ENCODE measurements at regions not wholly inside any gene's neighbourhood (a gene's known extent, or its start where the extent isn't known, plus 50 kb on each side); places are given as distances from the start of the nearest gene placed in this dataset.

DNA sequence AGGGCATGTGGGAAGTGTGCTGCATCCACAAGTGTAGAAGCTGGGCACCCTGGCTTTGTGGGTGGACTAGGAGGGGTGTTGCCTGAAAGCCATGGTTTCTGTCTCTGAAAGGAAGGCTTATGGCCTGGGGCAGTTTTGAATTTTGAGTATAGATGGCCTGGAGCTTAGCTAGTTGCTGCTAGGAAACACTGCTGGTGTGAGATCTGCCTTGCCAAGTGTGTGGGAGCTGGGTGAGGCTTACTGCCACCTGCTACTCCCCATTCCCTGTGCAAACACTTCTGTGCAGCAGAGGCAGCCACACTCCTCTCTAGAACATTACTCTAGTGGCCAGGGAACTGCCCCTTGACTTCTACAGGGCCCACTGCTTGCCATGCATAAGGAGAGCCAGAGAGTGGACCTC, 831.7 kb upstream of the LRRTM1 start:
- TF ChIP-seq, protein P1, sequence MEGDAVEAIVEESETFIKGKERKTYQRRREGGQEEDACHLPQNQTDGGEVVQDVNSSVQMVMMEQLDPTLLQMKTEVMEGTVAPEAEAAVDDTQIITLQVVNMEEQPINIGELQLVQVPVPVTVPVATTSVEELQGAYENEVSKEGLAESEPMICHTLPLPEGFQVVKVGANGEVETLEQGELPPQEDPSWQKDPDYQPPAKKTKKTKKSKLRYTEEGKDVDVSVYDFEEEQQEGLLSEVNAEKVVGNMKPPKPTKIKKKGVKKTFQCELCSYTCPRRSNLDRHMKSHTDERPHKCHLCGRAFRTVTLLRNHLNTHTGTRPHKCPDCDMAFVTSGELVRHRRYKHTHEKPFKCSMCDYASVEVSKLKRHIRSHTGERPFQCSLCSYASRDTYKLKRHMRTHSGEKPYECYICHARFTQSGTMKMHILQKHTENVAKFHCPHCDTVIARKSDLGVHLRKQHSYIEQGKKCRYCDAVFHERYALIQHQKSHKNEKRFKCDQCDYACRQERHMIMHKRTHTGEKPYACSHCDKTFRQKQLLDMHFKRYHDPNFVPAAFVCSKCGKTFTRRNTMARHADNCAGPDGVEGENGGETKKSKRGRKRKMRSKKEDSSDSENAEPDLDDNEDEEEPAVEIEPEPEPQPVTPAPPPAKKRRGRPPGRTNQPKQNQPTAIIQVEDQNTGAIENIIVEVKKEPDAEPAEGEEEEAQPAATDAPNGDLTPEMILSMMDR (IDR thresholded peaks at IDR 0.05; ENCODE audit: control extremely low read depth, extremely low read depth, low read depth, missing control alignments) = no peak
- POLR2A ChIA-PET = no interaction called here
- CTCF ChIA-PET = interaction anchor here (1.6 kb wide), 1 partner anchor 45 kb away, joined by 3 read pairs; no protein-coding TSS in a partner anchor
- DNase-seq (ENCODE audit: extremely low spot score) = no peak

DNA sequence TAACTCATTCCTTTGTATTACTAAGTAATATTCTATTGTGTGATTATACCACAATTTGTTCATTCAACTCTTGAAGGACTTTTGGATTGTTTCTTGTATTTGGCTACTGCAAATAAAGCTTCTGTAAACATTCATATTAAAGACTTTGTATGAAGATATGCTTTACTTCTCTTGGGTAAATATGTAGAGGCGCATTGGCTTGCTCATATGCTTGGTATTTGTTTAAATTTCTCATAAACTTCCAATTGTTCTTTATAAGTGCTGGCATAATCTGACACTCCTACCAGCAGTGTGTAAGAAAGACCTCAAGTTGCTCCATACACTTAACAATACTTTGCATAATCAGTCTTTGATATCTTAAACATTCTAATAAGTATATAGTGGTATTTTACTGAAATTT, 792.8 kb upstream of the LRRTM1 start:
- DNase-seq (ENCODE audit: extremely low spot score) = no peak
- TF ChIP-seq, protein P1 (IDR thresholded peaks at IDR 0.05; ENCODE audit: control extremely low read depth, extremely low read depth, low read depth, missing control alignments) = no peak
- ChIA-PET CTCF (no interaction called here), POLR2A (no interaction called here)

DNA sequence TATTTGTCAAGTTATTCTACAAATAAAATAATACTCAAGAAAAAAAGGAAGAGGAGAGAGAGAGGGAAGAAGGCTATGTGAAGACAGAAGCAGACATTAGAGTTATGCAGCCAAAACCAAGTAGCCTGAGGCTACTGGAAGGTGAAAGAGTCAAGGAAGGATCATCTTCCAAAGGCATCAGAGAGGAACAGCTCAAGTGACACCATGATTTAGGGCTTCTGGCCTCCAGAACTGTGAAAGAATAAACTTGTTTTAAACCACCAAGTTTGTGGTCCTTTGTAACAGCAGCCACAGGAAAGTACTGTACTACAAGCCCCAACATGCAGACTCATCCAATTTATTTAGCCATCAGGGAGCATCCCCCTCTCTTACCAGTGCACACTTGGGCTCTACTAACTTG, 788.5 kb upstream of the LRRTM1 start:
- TF ChIP-seq, protein P1 (IDR thresholded peaks at IDR 0.05; ENCODE audit: control extremely low read depth, extremely low read depth, low read depth, missing control alignments) = no peak
- ChIA-PET POLR2A (no interaction called here), CTCF (interaction anchor here (1.2 to 1.7 kb wide), 2 partner anchors 9 to 19 kb away, joined by 3 to 4 read pairs; no protein-coding TSS in a partner anchor)
- DNase-seq (ENCODE audit: extremely low spot score) = no peak

DNA sequence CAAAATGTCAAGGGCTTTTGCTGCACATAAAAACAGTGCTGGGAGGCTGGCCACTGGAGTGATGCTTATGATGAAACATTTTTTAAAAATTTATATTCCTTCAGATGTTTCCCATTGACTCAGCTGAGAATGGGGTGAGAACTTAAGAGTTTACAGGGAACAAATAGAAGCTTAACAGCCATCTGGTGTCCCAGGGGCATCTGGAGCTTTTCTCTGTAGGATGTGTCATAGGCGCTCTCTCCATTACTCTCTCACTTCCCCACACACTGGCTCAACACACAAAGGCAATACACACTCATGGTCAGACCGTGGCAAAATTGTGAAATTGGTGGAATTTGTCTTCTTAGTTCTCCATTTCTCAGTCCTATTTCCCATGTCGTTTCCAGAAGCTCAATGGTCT, 783.1 kb upstream of the LRRTM1 start:
- POLR2A ChIA-PET = no interaction called here
- no peak for DNase-seq (ENCODE audit: extremely low spot score)
- CTCF ChIA-PET = interaction anchor here (1.1 to 1.3 kb wide), 2 partner anchors 10 to 18 kb away, joined by 3 read pairs; no protein-coding TSS in a partner anchor
- TF ChIP-seq, protein P1 (IDR thresholded peaks at IDR 0.05; ENCODE audit: control extremely low read depth, extremely low read depth, low read depth, missing control alignments) = no peak

DNA sequence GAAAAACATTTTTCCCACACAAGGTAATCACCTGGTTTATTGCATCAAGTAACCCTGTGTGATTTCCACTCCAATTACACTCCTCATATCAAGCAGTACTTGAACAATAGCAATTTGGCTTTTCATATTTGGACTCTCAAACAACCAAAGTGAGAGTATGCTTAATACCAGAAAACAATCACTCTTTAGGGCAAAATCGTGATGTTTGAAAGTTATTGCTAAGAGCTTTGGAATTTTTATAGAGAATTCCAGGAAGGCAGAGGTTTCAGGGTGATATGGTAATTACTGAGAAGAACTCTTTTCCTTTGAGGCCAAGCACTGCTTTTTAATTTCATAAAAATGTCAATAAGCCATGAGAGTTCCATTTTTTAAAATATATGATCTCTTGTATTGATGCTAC, 779.5 kb upstream of the LRRTM1 start:
- no peak for DNase-seq (ENCODE audit: extremely low spot score)
- CTCF ChIA-PET = no interaction called here
- POLR2A ChIA-PET = no interaction called here
- TF ChIP-seq, protein P1 (IDR thresholded peaks at IDR 0.05; ENCODE audit: control extremely low read depth, extremely low read depth, low read depth, missing control alignments) = no peak

DNA sequence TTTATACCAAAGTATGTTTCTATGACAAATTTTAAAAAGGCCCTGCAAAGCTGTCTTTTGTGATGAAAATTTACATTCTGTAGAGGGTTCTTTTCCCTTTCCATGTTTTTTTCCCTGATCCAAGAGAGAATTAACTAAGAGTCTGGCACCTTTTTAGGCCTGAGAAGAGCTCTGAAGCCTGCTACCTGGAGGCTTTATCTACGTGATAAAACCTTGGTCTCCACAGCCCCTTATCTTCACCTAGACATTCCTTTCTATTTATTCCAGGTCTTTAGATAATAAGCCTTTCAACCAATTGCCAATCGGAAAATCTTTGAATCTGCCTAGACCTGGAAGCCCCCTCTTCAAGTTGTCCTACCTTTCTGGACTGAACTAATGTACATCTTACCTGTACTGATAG, 774.1 kb upstream of the LRRTM1 start:
- ChIA-PET CTCF (interaction anchor here (1.4 to 1.5 kb wide), 3 partner anchors 9 to 18 kb away, joined by 3 to 5 read pairs (median 4); no protein-coding TSS in a partner anchor), POLR2A (no interaction called here)
- DNase-seq (ENCODE audit: extremely low spot score) = no peak
- TF ChIP-seq, protein P1 (IDR thresholded peaks at IDR 0.05; ENCODE audit: control extremely low read depth, extremely low read depth, low read depth, missing control alignments) = no peak
